NCI-H2107 treated with DMSO at 0.1 percent for 48 hours (cell line): ENCODE measurements at regions not wholly inside any gene's neighbourhood (a gene's known extent, or its start where the extent isn't known, plus 50 kb on each side); places are given as distances from the start of the nearest gene placed in this dataset.

Experiments
- DNase-seq: peaks from one replicate; lab custom pipeline; 2025; ENCODE audit not compliant: unreplicated experiment; lab: John Stamatoyannopoulos, UW

DNA sequence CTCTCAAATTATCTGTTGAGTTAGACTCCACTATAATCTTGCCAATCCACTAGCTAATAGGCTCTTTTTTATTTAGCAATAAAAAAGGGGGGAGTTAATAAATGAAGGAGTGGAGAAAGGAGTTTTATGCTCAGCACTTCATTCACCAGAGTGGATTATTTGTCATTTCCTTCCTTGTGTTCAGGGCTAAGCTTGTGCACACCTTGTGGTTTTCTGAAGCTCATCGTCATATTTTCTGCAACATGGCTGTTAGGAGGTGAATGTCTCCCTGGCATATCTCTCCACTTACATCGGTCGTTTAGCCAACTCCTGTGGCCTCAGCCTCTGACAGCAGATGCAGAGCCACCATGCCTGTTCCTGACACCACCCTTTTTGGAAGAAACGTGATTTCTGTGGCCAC lies 83.9 kb upstream of the MTNR1B start:
- no peak for DNase-seq

GRCh38 chr11:92886243-92886905 lies 83.1 kb upstream of the MTNR1B start:
- peak; percentile 81 for DNase-seq

DNA sequence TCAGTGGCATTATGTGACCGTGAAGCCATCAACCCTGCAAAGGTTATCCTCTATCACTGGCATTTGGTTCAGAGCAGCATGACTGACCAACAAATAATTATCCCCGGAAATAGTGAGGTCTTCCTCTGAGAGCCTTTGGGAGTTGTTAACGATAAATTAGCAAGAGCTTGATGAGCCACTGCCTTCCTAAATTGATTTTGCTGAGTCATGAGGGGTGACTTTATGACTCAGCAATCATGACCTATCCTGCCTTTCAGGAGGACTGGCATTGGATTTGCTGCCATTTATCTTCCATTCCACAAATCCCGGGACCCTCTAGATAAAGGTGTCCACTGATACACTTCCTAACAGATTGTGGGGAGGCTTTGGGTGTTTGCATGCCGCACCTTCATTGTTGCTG lies 80.8 kb upstream of the MTNR1B start:
- no peak for DNase-seq

GRCh38 chr11:92890846-92891245 lies 78.6 kb upstream of the MTNR1B start:
- no peak for DNase-seq

GRCh38 chr11:92892802-92893684 lies 76.4 kb upstream of the MTNR1B start:
- no peak for DNase-seq

- no peak for DNase-seq
Measured at GRCh38 chr11:92894197-92894596, 75.3 kb upstream of the MTNR1B start.

DNA sequence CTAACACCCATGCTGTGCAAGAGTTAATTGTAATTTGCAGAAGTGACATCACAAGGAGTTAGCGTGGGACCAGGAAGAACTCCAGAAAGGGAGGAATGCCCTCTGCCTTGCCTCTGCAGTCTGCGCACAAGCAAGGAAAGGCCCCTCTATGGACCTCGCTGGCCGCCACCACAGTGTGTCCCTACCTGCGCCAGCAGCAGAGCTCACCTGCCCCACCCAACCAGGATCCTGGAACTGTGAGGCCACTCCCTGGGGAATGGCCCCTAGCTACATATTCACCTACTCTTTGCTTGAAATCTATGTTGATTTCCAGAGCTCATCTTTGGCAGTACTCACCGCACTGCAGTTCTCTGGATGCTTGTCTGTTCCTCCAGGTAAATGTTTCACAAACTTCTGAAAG lies 72.0 kb upstream of the MTNR1B start:
- no peak for DNase-seq

DNA sequence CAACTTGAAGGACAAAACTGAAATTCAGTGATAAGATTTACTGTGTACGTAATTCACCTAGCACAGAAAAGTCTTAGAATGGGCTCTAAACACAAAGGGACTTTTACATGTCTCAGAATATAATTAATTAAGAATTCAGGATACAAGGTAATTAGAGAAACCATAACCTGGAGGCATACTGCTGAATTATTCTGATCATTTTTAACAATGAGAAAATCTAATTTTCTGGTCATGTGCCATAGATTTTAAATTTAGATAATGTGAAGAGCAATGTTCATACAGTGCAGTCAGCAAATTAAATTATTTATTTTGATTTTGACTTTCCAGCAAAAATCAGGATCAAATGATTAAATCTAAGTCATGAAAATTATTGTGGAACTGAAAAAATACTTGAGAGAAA lies 67.0 kb upstream of the MTNR1B start:
- no peak for DNase-seq

GRCh38 chr11:92907671-92908070 lies 61.8 kb upstream of the MTNR1B start:
- DNase-seq = no peak

- DNase-seq = no peak
Measured at GRCh38 chr11:92909214-92909613, 60.2 kb upstream of the MTNR1B start.

GRCh38 chr11:92911478-92911877 lies 58.0 kb upstream of the MTNR1B start:
- DNase-seq = no peak

DNA sequence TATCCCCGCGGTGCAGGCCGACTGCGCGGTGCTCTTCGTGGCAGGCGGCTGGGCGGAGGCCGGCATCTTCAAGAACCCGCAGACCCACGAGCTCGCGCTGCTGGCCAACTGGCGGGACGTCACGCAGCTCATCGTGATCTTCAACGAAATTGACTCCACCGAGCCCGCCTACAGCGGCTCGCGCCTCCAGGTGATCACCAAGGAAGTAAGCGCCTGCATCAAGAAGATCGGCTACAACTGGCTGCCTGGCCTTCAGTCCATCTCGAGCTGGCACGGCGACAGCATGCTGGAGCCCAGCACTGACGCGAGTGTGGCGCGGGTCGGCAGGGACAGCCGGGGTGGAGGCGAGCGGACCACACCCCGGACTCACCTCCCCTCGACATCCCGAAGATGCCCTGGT lies 53.9 kb upstream of the MTNR1B start:
- no peak for DNase-seq

DNA sequence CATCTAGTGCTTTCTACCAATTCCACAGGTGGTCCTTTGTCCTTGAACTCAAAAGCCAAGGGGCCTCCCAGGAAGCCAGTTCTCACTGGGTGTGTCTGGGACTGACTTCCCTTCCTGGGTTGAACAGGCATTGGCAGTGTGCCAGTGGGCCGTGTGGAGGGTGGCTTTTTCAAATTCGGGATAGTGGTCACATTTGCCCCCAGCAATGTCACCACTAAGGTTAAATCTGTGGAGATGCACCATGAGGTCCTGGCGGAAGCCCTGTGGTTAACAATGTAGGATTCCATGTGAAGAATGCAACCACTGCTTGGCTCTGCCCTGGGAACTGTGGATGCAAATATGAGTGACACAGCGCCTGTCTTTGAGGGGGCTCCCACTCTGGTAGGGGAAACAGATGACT lies 53.2 kb upstream of the MTNR1B start:
- DNase-seq = no peak

- no peak for DNase-seq
Measured at GRCh38 chr11:92917927-92918326, 51.5 kb upstream of the MTNR1B start.

DNA sequence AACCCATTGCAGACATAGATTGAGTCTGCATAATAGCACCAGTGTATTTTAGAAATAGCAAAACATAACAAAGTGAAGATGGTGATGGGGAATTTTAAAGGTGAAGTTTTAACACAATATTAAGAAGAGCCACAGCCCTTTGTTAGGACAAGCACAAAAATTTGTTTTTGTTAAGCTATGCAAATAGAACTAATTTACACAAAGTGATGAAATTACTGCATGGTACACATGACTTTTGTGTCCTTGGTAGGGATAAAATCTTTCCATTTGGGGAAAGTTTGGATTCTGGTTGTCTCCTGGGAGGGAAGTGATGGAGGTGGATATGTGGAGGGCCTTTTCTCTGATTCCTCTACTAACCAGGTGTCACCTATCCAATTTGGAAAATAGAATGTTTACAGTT lies 50.4 kb upstream of the MTNR1B start:
- DNase-seq = no peak
